ENCODE measurements at regions not wholly inside any gene's neighbourhood (a gene's known extent, or its start where the extent isn't known, plus 50 kb on each side); places are given as distances from the start of the nearest gene placed in this dataset.
"Not testable (repeated sequence)": the region's sequence is repeated elsewhere in the genome, so short reads cannot be mapped to it uniquely, and the experiment has no call there.

- DNase-seq, result not testable (repeated sequence)
Observed at GRCh38 chr7:49665963-49666362, 107.5 kb upstream of the VWC2 start.

GRCh38 chr7:49666764-49667163 is 106.7 kb upstream of the VWC2 start:
- DNase-seq, result no peak

GRCh38 chr7:49669285-49669684 is 104.2 kb upstream of the VWC2 start:
- DNase-seq, result no peak

- DNase-seq, result no peak
Observed at GRCh38 chr7:49669692-49670260, 103.7 kb upstream of the VWC2 start.

- DNase-seq, result no peak
Observed at GRCh38 chr7:49670991-49671390, 102.4 kb upstream of the VWC2 start.

GRCh38 chr7:49692516-49692915 is 80.9 kb upstream of the VWC2 start:
- DNase-seq, result no peak

- DNase-seq, result no peak
Observed at GRCh38 chr7:49695971-49696370, 77.5 kb upstream of the VWC2 start.

- DNase-seq, result no peak
Observed at GRCh38 chr7:49700841-49701240, 72.6 kb upstream of the VWC2 start.

- DNase-seq, result no peak
Observed at GRCh38 chr7:49702099-49702498, 71.3 kb upstream of the VWC2 start.

GRCh38 chr7:49703337-49703736 is 70.1 kb upstream of the VWC2 start:
- DNase-seq, result no peak

GRCh38 chr7:49703881-49704280 is 69.6 kb upstream of the VWC2 start:
- no peak for DNase-seq

- no peak for DNase-seq
Observed at GRCh38 chr7:49706106-49706505, 67.3 kb upstream of the VWC2 start.

- DNase-seq, result peak in 7 of 56 donors; percentile 4 to 33 (median 21)
Observed at GRCh38 chr7:49707891-49708290, 65.5 kb upstream of the VWC2 start.

- no peak for DNase-seq
Observed at GRCh38 chr7:49708590-49708989, 64.8 kb upstream of the VWC2 start.

GRCh38 chr7:49711072-49711723 is 62.2 kb upstream of the VWC2 start:
- not testable (repeated sequence) for DNase-seq

- no peak for DNase-seq
Observed at GRCh38 chr7:49714182-49714581, 59.3 kb upstream of the VWC2 start.

- DNase-seq, result no peak
Observed at GRCh38 chr7:49715486-49715885, 58.0 kb upstream of the VWC2 start.

- DNase-seq, result no peak
Observed at GRCh38 chr7:49717547-49717946, 55.9 kb upstream of the VWC2 start.

- no peak for DNase-seq
Observed at GRCh38 chr7:49718760-49719159, 54.7 kb upstream of the VWC2 start.

- DNase-seq, result no peak
Observed at GRCh38 chr7:49721441-49721840, 52.0 kb upstream of the VWC2 start.

Data from amygdala (tissue), 56 donors.